ENCODE measurements at regions not wholly inside any gene's neighbourhood (a gene's known extent, or its start where the extent isn't known, plus 50 kb on each side); places are given as distances from the start of the nearest gene placed in this dataset.

- TF ChIP-seq CTCF (IDR thresholded peaks at IDR 0.05 in 2 of 3, conservative IDR thresholded peaks at IDR 0.05 in 1 of 3; ENCODE audit: insufficient read depth in 2 of 3, low read depth in 1 of 3, low read length in 3 of 3) (no peak), FOXM1 (IDR thresholded peaks at IDR 0.05; ENCODE audit: low read depth) (no peak), FOXM1 (CRISPR knock-in tag; IDR thresholded peaks at IDR 0.05; ENCODE audit: low read depth) (no peak), CREM (IDR thresholded peaks at IDR 0.05; ENCODE audit: low read depth) (no peak), ZNF75A (CRISPR knock-in tag; IDR thresholded peaks at IDR 0.05) (no peak), USF2 (CRISPR knock-in tag; IDR thresholded peaks at IDR 0.05) (no peak), ZNF398 (CRISPR knock-in tag; IDR thresholded peaks at IDR 0.05) (no peak), CHD7 (IDR thresholded peaks at IDR 0.05; ENCODE audit: low read depth, low read length) (no peak), NCOA1 (IDR thresholded peaks at IDR 0.05; ENCODE audit: low read depth) (no peak), CREB1 (IDR thresholded peaks at IDR 0.05) (no peak), CREB1 (CRISPR knock-in tag; IDR thresholded peaks at IDR 0.05) (no peak), CHD4 (IDR thresholded peaks at IDR 0.05; ENCODE audit: insufficient read depth, insufficient replicate concordance, low read depth, low read length, poor library complexity, severe bottlenecking) (no peak), ZNF511 (CRISPR knock-in tag; IDR thresholded peaks at IDR 0.05) (no peak)
These were observed 123.6 kb downstream of the MIS18A start for GRCh38 chr21:32155226-32155625.
